ENCODE measurements at regions not wholly inside any gene's neighbourhood (a gene's known extent, or its start where the extent isn't known, plus 50 kb on each side); places are given as distances from the start of the nearest gene placed in this dataset.

GRCh38 chr10:22850541-22850940 is 77.3 kb upstream of the ARMC3 start:
- no peaks in the 10 kb centered on the region for H3K4me1 ChIP-seq (ENCODE audit: insufficient read depth, low read length)
- no peak overlapping the region for H2BK12ac ChIP-seq (ENCODE audit: insufficient read length, low read depth, low read length)
- no peak overlapping the region for H3K9ac ChIP-seq (ENCODE audit: extremely low read depth, insufficient read length, low read length)
- DNase-seq: no peak
- H3K14ac ChIP-seq (ENCODE audit: insufficient read depth, low read length): no peak overlapping the region
- no peaks in the 10 kb centered on the region; the same call in 1 of the 2 replicates for H3K27me3 ChIP-seq (ENCODE audit: insufficient read depth, low read length)
- no peak overlapping the region for H3K4me3 Mint-ChIP-seq
- H4K8ac ChIP-seq (replicated peaks; ENCODE audit: insufficient read length, low read depth, low read length): no peak overlapping the region
- H3T11ph ChIP-seq (ENCODE audit: low read length): no peak overlapping the region
- no peak overlapping the region for H2BK20ac ChIP-seq (ENCODE audit: low read depth, low read length, poor library complexity, severe bottlenecking)
- no peak overlapping the region for H3K18ac ChIP-seq (ENCODE audit: insufficient read length, low read depth, low read length)
- no peaks in the 10 kb centered on the region for H3K36me3 Mint-ChIP-seq (ENCODE audit: insufficient read depth in 1 of 3, low read depth in 3 of 3)
- no peak overlapping the region for H3K4ac ChIP-seq (ENCODE audit: low read depth, low read length)
- H2BK5ac ChIP-seq (ENCODE audit: insufficient read length, low read length): no peak overlapping the region
- no peaks in the 10 kb centered on the region for H3K79me1 ChIP-seq (ENCODE audit: insufficient read depth, low read depth, low read length, poor library complexity, severe bottlenecking)
- H4K20me1 ChIP-seq (ENCODE audit: control insufficient read depth, insufficient read depth, insufficient read length): no peaks in the 10 kb centered on the region
- H2AFZ ChIP-seq (ENCODE audit: low read length): no peak overlapping the region
- no peak overlapping the region for H3K27ac ChIP-seq (ENCODE audit: insufficient read length, low read depth, low read length)
- H3K79me2 ChIP-seq (ENCODE audit: insufficient read depth, low read length): no peaks in the 10 kb centered on the region
- no peaks in the 10 kb centered on the region for H3K4me1 Mint-ChIP-seq
- H2BK120ac ChIP-seq (ENCODE audit: low read depth, low read length, poor library complexity, severe bottlenecking): no peak overlapping the region
- no peak overlapping the region for H3K4me2 ChIP-seq (ENCODE audit: insufficient read depth, insufficient read length, low read length)
- no peak overlapping the region for H3K27ac Mint-ChIP-seq
- H2BK15ac ChIP-seq (ENCODE audit: low read depth, low read length): no peak overlapping the region
- no peak overlapping the region for H4K91ac ChIP-seq (ENCODE audit: insufficient read length, low read depth, low read length)
- peaks cover 2% of the 10 kb centered on the region; the same call in 1 of the 2 replicates for H3K27me3 Mint-ChIP-seq (ENCODE audit: low read depth)
- H3K9me3 ChIP-seq (ENCODE audit: control insufficient read depth, low read depth, low read length): no peaks in the 10 kb centered on the region
- no peak overlapping the region for H4K5ac ChIP-seq (ENCODE audit: insufficient read length, low read depth, low read length)
- no peaks in the 10 kb centered on the region for H3K23me2 ChIP-seq (ENCODE audit: insufficient read length, low read depth, low read length, poor library complexity, severe bottlenecking)
- no peak for TF ChIP-seq CTCF (conservative IDR thresholded peaks at IDR 0.05)
- H3K56ac ChIP-seq (ENCODE audit: insufficient read length, low read depth, low read length): no peak overlapping the region
- H3K9me3 Mint-ChIP-seq: no peaks in the 10 kb centered on the region
- H2AK5ac ChIP-seq (ENCODE audit: insufficient read length, low read length): no peak overlapping the region
- WGBS (ENCODE audit: extremely low coverage, insufficient read length, low lambda C conversion rate): no CpG with 5 or more reads among the region's 3 CpGs
- no peak overlapping the region for H3K23ac ChIP-seq (ENCODE audit: insufficient read length, low read depth, low read length)

Measured in H9 (cell line).